ENCODE measurements at regions not wholly inside any gene's neighbourhood (a gene's known extent, or its start where the extent isn't known, plus 50 kb on each side); places are given as distances from the start of the nearest gene placed in this dataset.

DNA sequence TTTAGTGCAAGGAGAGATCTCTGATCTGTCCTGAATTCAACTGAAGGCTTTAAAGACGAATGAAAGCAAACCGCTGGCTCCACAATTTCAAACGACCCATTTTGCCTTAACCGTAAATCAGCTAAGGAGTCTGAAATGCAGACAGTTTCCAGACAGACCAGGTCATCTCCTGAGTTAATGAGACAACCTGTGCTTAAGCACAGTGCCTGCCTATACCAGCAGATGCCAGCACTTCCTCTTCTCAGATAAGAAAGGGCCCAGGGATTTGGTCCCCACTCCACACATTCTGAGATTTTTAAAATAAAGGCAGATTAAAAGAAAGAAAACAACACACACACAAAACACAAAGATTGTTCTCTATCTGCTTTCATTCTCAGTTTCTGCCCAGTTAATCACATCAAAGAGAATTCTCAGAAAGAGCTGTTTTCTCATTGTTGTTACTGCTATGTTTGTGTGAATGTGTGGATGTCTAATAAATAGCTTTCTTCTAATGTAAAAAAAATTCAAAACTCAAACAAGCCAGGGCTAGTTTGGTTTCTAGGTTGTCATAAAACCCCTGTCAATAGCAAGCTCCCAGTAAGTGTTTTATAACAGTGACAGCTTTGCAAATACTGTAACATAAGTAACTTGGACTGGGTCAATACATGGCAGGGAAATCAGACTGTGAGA is 157.7 kb upstream of the SLC24A2 start:
- no peak overlapping the region for H2BK120ac ChIP-seq (ENCODE audit: low read depth, low read length)
- dilution Hi-C loops (cut with HindIII; ENCODE audit: low sequenced_read_pairs, unreplicated experiment), result no loop called here
- no peak overlapping the region for H3K27ac ChIP-seq (ENCODE audit: insufficient read depth, low read length)
- H3K4me1 ChIP-seq (ENCODE audit: control insufficient read depth, insufficient read depth, low read length), result no peaks in the 10 kb centered on the region
- TF ChIP-seq, protein P1, sequence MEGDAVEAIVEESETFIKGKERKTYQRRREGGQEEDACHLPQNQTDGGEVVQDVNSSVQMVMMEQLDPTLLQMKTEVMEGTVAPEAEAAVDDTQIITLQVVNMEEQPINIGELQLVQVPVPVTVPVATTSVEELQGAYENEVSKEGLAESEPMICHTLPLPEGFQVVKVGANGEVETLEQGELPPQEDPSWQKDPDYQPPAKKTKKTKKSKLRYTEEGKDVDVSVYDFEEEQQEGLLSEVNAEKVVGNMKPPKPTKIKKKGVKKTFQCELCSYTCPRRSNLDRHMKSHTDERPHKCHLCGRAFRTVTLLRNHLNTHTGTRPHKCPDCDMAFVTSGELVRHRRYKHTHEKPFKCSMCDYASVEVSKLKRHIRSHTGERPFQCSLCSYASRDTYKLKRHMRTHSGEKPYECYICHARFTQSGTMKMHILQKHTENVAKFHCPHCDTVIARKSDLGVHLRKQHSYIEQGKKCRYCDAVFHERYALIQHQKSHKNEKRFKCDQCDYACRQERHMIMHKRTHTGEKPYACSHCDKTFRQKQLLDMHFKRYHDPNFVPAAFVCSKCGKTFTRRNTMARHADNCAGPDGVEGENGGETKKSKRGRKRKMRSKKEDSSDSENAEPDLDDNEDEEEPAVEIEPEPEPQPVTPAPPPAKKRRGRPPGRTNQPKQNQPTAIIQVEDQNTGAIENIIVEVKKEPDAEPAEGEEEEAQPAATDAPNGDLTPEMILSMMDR (conservative IDR thresholded peaks at IDR 0.05; ENCODE audit: low read depth, low read length), result peak; percentile 40
- TF ChIP-seq SMC3 (IDR thresholded peaks at IDR 0.05; ENCODE audit: low read depth, low read length) (peak; percentile 36), ELK1 (IDR thresholded peaks at IDR 0.05; ENCODE audit: borderline replicate concordance, low read depth, low read length) (no peak), BHLHE40 (IDR thresholded peaks at IDR 0.05; ENCODE audit: low read depth, low read length) (no peak), RAD21 (IDR thresholded peaks at IDR 0.05; ENCODE audit: low read length) (peak; percentile 33), CEBPB (IDR thresholded peaks at IDR 0.05; ENCODE audit: low read depth, low read length) (no peak)
- H3K4ac ChIP-seq (ENCODE audit: low read depth, low read length), result no peak overlapping the region
- H4K5ac ChIP-seq (ENCODE audit: low read depth, low read length), result no peak overlapping the region
- H2BK20ac ChIP-seq (ENCODE audit: low read depth, low read length), result no peak overlapping the region
- H2AK9ac ChIP-seq (replicated peaks; ENCODE audit: low read depth, low read length, poor library complexity), result no peak overlapping the region
- no peaks in the 10 kb centered on the region for H3K36me3 ChIP-seq (ENCODE audit: control insufficient read depth, insufficient read depth, low read length)
- no peak overlapping the region for H2BK15ac ChIP-seq (ENCODE audit: low read depth, low read length)
- H3K79me1 ChIP-seq (ENCODE audit: low read depth in 1 of 2, low read length in 2 of 2), result no peaks in the 10 kb centered on the region
- H3K9me1 ChIP-seq (ENCODE audit: insufficient read depth, low read length), result no peaks in the 10 kb centered on the region
- no peak overlapping the region for H2AFZ ChIP-seq (replicated peaks; ENCODE audit: low read length, poor library complexity)
- in situ Hi-C loops (cut with MboI; ENCODE audit: low sequenced_read_pairs), result no loop called here
- 48% methylated on average over 4 of the region's 4 CpGs; no CpG with 5 or more reads in 1 of the 2 experiments for WGBS, 2 experiments (ENCODE audit: extremely low coverage in 2 of 2, insufficient read length in 1 of 2)
- H3K4me2 ChIP-seq (ENCODE audit: low read depth, low read length), result no peak overlapping the region
- ATAC-seq (ENCODE audit: low read depth) (peak; percentile 60; the same call in 1 of the 2 replicates), DNase-seq (peak; percentile 21)
- H2AK5ac ChIP-seq (ENCODE audit: low read depth, low read length), result no peak overlapping the region
- H3K18ac ChIP-seq (ENCODE audit: low read depth, low read length), result no peak overlapping the region
- POLR2A ChIA-PET (ENCODE audit: unreplicated experiment), result no interaction called here
- CTCF ChIA-PET, result interaction anchor here (0.6 to 1.5 kb wide), 8 partner anchors 9 to 936 kb away, joined by 3 to 5 read pairs (median 3); no protein-coding TSS in a partner anchor
- no peak overlapping the region for H3K23ac ChIP-seq (ENCODE audit: low read depth, low read length)
- H3K27me3 ChIP-seq (ENCODE audit: control insufficient read depth, insufficient read depth, low read length), result peaks cover 21% of the 10 kb centered on the region
- no TSS peak for BruUV-seq (replicated peaks)
- H4K8ac ChIP-seq (ENCODE audit: low read depth in 2 of 2, low read length in 2 of 2), result no peak overlapping the region
- no peak overlapping the region for H3K56ac ChIP-seq (ENCODE audit: extremely low read depth, insufficient read depth, low read length)
- no peak overlapping the region for H4K91ac ChIP-seq (ENCODE audit: insufficient read depth, low read depth, low read length)
- no peak overlapping the region for H3K14ac ChIP-seq (replicated peaks; ENCODE audit: low read depth, low read length)
- no peak overlapping the region for H3K4me3 ChIP-seq (ENCODE audit: insufficient read depth, low read depth, low read length)
- intact Hi-C loops (cut with micrococcal nuclease), result no loop called here
- no peak overlapping the region for H3K9ac ChIP-seq (ENCODE audit: low read depth, low read length)
- no peaks in the 10 kb centered on the region for H3K9me3 ChIP-seq (ENCODE audit: control insufficient read depth, insufficient read depth, low read length)
- H4K20me1 ChIP-seq (ENCODE audit: insufficient read depth, low read length), result no peaks in the 10 kb centered on the region
- H2BK5ac ChIP-seq (ENCODE audit: low read depth, low read length, poor library complexity, severe bottlenecking), result no peak overlapping the region
